Left cardiac atrium (tissue), 4 donors: ENCODE measurements at regions not wholly inside any gene's neighbourhood (a gene's known extent, or its start where the extent isn't known, plus 50 kb on each side); places are given as distances from the start of the nearest gene placed in this dataset.
A peak's percentile ranks its signal among the peaks of the same experiment; 100 is the strongest.

ENCODE experiments used
- ATAC-seq, 2 donors: fragments of 200-7000 bp; cut with Tn5 transposase; one replicate each; pipeline ENCODE4 v1.9.1; 2020; ENCODE audit warnings: mild to moderate bottlenecking in 2 of 2, moderate library complexity in 2 of 2
- DNase-seq: peaks from one replicate; pipeline ENCODE4 v3.0.0-alpha.2; 2020
- intact Hi-C, 2 donors: fragments of 100-400 bp; cut with DNase I; formaldehyde crosslinking; loops; one replicate each; pipeline versions ENCODE4 v1.14.1 to v1.15.1; 2022 to 2023
- donor health status: DM: no; HTN: yes; CAD: no.
- donor health status: DM: no; HTN: yes; CAD: no; lungs with severe emphysema.
- donor health status: DM: yes; HTN: yes; CAD: no.
- donor health status: Dilated cardiomyopathy.

DNA sequence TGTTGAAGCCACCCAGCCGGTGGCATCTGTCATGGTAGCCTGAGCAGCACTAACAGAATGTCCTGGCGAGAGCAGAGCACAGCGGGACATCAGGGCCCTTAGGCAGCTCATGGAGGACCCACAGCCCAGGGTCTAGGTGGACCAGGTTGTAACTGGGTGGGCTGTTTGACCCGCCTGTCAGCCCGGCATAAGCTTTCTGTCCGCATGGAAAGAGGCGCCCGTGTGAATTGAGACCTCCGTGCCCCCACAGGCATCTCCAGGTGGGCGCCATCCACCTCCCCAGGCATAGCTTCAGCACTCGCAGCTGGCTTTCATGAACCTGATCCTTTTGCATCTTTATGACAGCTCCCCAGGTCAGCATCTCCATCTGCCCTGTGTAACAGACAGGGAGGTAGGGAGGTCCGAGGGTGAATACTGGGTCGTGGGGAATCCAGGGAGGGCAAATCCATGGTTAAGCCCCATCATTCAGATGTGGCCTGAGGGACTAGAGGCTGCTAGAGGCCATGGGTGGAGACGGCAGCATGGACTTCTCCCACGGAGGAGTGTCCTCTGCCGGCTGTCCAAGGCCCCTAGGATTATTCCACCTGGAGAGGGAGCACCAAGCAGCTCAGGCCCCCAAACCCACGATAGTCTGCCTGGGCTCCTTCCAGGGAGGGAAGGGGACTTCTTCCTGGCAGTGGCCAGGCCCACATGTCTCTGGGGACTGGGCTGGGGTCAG is 371.6 kb upstream of the MKI67 start:
- ATAC-seq (no peak), DNase-seq (no peak)
- intact Hi-C loops = no loop called here

DNA sequence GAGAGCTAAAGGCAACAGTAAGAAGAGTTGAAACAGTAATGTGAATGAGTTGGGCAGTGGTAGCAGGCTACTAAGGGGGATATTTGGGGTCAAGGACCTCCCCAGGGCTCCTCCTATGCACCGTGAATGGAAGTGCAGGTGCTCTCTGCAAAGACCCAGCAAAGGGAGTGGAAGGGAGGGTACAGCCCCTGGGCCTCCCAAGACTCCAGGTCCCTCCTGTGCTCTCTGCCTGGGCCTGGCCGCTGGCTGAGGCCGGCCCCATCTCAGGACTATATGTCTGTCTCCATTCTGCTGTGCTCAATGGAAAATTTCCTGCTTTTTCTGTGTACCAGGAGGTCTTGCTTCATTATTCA is 372.1 kb upstream of the MKI67 start:
- DNase-seq = no peak
- ATAC-seq = no peak
- intact Hi-C loops = no loop called here

GRCh38 chr10:128498746-128499145 is 372.5 kb upstream of the MKI67 start:
- ATAC-seq = no peak
- intact Hi-C loops = no loop called here
- DNase-seq = no peak

- intact Hi-C loops = no loop called here
- no peak for ATAC-seq
- no peak for DNase-seq
Measured at GRCh38 chr10:128499486-128499885, 373.3 kb upstream of the MKI67 start.

DNA sequence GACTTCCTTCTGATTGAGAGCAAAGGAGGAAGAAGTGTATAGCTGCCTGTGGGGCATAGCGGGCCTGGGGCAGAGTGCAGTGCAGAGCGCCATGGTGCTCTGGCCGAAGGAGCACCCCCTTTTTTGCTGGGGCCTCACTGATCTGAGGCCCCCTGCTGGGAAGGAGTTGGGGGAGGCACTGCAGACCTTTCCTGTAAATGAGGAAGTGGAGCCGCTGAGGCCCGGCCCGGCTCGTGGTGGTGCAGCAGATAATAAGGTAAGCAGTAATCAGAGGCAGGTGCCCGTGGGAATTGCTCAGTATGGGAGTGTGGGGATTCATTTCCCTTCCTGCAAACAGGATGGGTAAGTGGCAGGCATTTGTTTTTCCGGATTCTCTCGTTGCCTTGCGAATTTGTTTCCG is 373.7 kb upstream of the MKI67 start:
- DNase-seq = no peak
- intact Hi-C loops = no loop called here
- no peak for ATAC-seq

DNA sequence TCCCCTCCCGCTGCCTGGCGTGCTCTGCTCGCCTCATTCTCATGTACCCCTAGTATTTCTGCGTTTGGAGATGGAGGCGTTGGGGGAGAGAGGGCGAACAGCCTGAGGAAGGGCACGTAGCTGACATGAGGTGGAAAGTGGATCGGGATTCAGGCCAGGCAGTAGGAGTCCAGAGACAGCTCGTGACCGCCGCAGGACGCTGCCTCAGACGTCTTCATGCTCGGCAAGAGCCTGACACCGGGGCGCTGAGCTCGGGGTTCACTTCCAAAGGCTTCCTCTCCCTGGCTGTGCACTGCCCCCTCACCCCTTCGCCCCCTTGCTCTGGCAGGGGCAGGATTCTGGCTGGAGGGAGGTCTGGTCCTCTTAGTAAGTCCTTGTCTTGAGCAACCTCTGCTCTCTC is 374.4 kb upstream of the MKI67 start:
- intact Hi-C loops = no loop called here
- DNase-seq (no peak), ATAC-seq (no peak)

DNA sequence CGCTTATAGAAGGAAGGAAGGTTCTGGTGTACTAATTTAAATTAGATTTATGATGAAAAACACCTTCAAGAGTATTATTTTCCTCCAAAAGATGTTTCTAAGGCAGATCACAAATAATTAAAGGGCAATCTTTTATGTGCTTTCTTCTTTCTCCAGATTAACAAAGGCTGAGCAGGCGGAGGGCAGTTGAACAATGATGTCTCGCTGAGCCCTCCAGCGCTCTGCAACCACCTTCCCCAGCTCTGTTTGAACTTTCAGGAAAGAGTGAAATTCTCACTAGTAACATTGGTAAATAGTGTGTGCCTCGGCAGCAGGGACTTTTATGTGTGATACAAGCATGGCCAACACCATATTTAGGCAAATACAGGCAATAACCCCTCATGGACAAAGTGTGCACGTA is 379.1 kb upstream of the MKI67 start:
- no peak for ATAC-seq
- intact Hi-C loops = no loop called here
- no peak for DNase-seq

DNA sequence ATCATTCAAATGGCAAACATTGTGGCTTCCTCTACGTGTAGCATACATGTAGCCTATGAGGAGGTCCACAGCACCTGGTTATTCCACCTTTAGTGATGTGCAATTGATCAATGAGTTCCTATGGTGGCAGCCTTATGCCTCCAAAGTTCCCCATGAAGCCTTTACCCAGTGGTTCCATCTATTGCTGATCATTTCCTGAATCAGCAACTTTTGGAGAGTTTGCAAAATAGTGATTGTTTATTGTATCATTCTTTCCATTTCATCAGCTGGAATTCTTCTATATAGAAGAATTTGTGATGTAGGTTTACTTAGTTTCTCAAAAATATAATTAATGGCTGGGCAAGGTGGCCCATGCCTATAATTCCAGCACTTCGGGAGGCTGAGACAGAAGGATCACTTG is 380.2 kb upstream of the MKI67 start:
- intact Hi-C loops = no loop called here
- DNase-seq (no peak), ATAC-seq (no peak)

DNA sequence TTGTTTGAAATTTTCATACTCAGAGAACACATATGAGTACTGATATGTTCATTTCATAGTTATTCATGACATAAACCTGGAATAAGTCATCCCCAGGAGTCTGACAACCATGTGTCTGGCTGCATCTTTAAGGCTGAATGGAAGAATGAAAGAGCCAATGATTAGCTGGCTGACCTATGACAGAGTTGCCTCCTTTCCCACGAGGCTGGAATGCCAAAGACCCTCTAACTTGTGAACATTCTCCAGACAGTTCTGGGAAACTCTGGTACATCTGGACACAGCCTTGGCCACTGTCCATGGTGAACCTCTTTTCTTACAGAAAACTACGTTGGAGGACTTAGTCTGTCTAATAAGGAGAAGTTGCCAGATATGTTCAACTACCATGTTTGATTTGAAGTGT is 380.8 kb upstream of the MKI67 start:
- intact Hi-C loops = no loop called here
- no peak for ATAC-seq
- no peak for DNase-seq

GRCh38 chr10:128511284-128511683 is 385.1 kb upstream of the MKI67 start:
- ATAC-seq (no peak), DNase-seq (no peak)
- intact Hi-C loops = no loop called here

GRCh38 chr10:128512767-128513166 is 386.5 kb upstream of the MKI67 start:
- intact Hi-C loops = no loop called here
- no peak for ATAC-seq
- no peak for DNase-seq

DNA sequence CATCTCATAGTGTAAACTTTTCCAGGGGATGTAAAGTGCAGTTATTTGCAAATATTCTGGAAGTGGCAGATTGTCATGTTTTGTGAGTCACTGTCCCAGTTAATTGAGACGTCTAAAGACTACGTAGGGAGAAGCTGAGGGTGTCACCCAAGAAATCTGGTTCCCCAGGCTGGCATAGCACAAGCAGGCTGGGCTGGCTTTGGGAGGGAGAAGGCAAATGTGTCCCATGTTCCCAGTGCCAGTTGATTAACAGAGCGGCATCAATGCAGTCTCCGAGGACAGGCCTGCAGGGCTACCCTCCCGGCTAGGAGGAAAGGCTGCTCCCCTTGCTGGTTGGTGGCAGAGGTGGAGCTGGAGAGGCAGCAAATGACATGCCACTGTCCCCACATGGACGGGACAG is 388.3 kb upstream of the MKI67 start:
- ATAC-seq (no peak), DNase-seq (no peak)
- intact Hi-C loops = no loop called here

DNA sequence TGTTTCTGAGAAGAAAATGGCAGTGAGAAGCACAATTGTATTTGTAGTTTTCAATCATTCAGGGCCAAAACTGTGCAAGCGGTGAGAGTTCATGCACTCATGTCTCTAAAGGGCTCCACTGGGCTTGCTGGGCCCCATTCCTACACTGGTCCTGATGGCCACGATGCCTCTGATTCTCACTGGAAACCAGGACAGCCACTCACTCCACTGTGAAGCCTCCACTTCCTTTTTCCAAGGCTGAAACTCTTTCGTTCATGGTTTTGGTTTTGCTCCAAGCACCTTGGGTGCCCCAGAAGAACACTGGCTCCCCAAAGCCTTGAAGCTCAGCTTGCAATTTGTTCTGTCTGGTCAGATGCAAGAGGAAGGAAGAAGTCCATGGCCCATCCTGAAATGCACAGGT is 390.0 kb upstream of the MKI67 start:
- no peak for DNase-seq
- intact Hi-C loops = no loop called here
- ATAC-seq = no peak

- intact Hi-C loops = no loop called here
Measured at GRCh38 chr10:128517167-128517566, 390.9 kb upstream of the MKI67 start.

GRCh38 chr10:128518000-128518399 is 391.8 kb upstream of the MKI67 start:
- no peak for DNase-seq
- ATAC-seq = no peak
- intact Hi-C loops = no loop called here

More at GRCh38 chr10:128517167-128517566, 390.9 kb upstream of the MKI67 start:
- DNase-seq (no peak), ATAC-seq (no peak)

GRCh38 chr10:128519581-128519980 is 393.4 kb upstream of the MKI67 start:
- intact Hi-C loops = no loop called here
- ATAC-seq (no peak), DNase-seq (no peak)

- intact Hi-C loops = loop anchor here in 1 of 2 donors (5.0 kb wide), 1 partner anchor 248 kb away; no protein-coding TSS in a partner anchor
- ATAC-seq (no peak), DNase-seq (no peak)
Measured at GRCh38 chr10:128520211-128520815, 394.1 kb upstream of the MKI67 start.

DNA sequence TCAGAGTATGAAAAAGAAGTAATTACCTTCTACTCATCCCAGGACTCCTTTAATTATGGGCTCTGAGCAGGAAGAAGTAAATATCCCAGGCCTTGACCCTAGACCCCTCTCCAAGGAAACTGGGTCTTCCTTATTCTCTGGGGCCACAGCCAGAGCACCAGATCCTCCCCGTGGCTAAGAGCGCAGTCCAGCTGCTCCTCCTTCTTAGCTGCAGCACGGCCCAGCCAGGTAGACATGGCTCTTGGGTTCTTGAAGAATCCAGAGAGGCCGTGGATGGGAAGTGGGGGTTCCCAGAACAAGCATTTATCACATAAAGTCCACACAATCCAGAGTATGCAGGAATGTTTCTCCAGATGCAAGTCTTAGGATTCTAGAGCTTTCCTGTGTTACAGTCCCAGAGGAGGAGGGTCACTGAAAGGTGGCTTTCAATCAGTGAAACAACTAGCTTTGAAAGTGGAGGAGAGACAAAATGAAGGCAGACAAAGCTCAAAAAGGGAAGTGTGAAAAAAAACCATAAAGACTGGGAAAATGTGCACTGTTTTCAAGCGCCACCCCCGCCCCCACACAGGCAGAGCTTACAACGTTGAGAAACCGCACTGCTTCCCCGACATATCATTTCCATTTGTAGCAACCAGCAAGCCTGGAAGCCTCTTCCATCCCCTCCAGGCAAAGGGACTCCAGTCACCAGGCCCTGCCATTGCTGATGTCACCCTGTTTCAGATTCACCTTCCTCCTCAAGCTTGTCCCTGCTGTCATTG is 396.5 kb upstream of the MKI67 start:
- intact Hi-C loops = loop anchor here in 1 of 2 donors (5.0 kb wide), 1 partner anchor 250 kb away; no protein-coding TSS in a partner anchor
- no peak for ATAC-seq
- DNase-seq = no peak

- intact Hi-C loops = no loop called here
- no peak for DNase-seq
- no peak for ATAC-seq
Measured at GRCh38 chr10:128525444-128525843, 399.2 kb upstream of the MKI67 start.

DNA sequence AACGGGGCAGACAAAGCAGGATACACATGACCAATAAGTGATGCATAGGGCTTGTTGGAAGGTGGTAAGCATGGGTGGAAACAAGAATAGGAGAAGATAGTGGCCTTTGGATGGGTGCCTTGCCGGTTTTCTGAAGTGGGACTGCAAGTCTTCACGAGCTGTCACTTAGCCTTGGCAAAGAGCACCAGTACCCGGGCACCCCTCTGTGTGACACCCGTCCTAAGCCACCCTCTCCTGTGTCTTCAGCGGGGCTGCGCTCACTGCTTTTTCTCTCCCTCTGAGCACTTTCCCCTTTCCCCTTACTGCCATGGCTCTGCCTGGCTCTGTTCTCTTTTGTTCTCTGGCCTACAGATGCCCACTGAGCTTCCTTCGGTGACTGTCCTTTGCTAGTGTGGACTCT is 399.7 kb upstream of the MKI67 start:
- intact Hi-C loops = no loop called here
- ATAC-seq (peak in 1 of 2 donors; percentile 17), DNase-seq (no peak)
